Lung (tissue), 11 donors: ENCODE measurements at regions not wholly inside any gene's neighbourhood (a gene's known extent, or its start where the extent isn't known, plus 50 kb on each side); places are given as distances from the start of the nearest gene placed in this dataset.

ENCODE experiments used
- ATAC-seq: fragments of 200-7000 bp; cut with Tn5 transposase; one replicate; pipeline ENCODE4 v1.9.1; 2020; ENCODE audit warnings: moderate number of reproducible peaks; ENCODE audit not compliant: insufficient read depth, low FRiP score
- DNase-seq, 3 donors: peaks; one replicate each; pipeline ENCODE4 v3.0.0-alpha.2; 2013 to 2017
- H3K27ac ChIP-seq, 2 donors: one replicate each; pipeline ENCODE4 v1.5.1; 2013; ENCODE audit warnings: mild to moderate bottlenecking in 2 of 2, moderate library complexity in 2 of 2, control low read depth in 1 of 2, inconsistent platforms in 1 of 2, low read depth in 1 of 2, low read length in 1 of 2
- H3K27me3 ChIP-seq, 3 donors: one replicate each; pipeline ENCODE4 v1.5.1; 2013; ENCODE audit warnings: low read length in 2 of 3; ENCODE audit not compliant: control insufficient read depth in 3 of 3, insufficient read depth in 3 of 3
- H3K36me3 ChIP-seq, 4 donors: one replicate each; pipeline ENCODE4 v1.5.1; 2013; ENCODE audit warnings: low read length in 4 of 4, mild to moderate bottlenecking in 1 of 4, moderate library complexity in 1 of 4; ENCODE audit not compliant: control insufficient read depth in 4 of 4, insufficient read depth in 4 of 4
- H3K4me1 ChIP-seq, 5 donors: one replicate each; pipeline ENCODE4 v1.5.1; 2013; ENCODE audit warnings: low read length in 5 of 5, mild to moderate bottlenecking in 2 of 5, moderate library complexity in 1 of 5; ENCODE audit not compliant: control insufficient read depth in 5 of 5, insufficient read depth in 5 of 5
- H3K4me3 ChIP-seq: one replicate; pipeline ENCODE4 v1.5.1; 2013; ENCODE audit warnings: mild to moderate bottlenecking, control low read depth, moderate library complexity
- H3K9ac ChIP-seq, 2 donors: one replicate each; pipeline ENCODE4 v1.5.1; 2013; ENCODE audit warnings: low read length in 2 of 2, control low read depth in 1 of 2; ENCODE audit not compliant: insufficient read depth in 1 of 2
- H3K9me3 ChIP-seq, 4 donors: one replicate each; pipeline ENCODE4 v1.5.1; 2013; ENCODE audit warnings: low read length in 3 of 4, mild to moderate bottlenecking in 1 of 4, moderate library complexity in 1 of 4; ENCODE audit not compliant: control insufficient read depth in 4 of 4, insufficient read depth in 3 of 4
- CTCF ChIP-seq: IDR thresholded peaks from 2 replicates; pipeline ENCODE4 v1.5.1; 2012; ENCODE audit warnings: mild to moderate bottlenecking; ENCODE audit errors: control extremely low read depth, extremely low read depth
- WGBS, 2 donors: extraction: QIAGEN DNeasy Blood & Tissue Kit; methylation state at CpG; one replicate each; pipeline ENCODE4 v1.1.7; 2013; 5-methylcytosine and 5-hydroxymethylcytosine counted together
- donor health status: control.
- donor health status: control.
- donor health status: Bipolar disorder and iron deficiency.
- donor health status: healthy.
- donor health status: DM: yes; HTN: yes; CAD: no.

GRCh38 chr7:25926451-25926850 is 225.5 kb upstream of the NFE2L3 start:
- 73 to 76% methylated on average over 2 of the region's 2 CpGs for WGBS, 2 donors
- Histone ChIP-seq H3K4me3 (no peak overlapping the region), H3K9me3 (no peaks in the 10 kb centered on the region), H3K27me3 (peaks cover 0 to 4% (median 2%) of the 10 kb centered on the region in 3 donors), H3K9ac (no peak overlapping the region), H3K36me3 (no peaks in the 10 kb centered on the region), H3K27ac (no peak overlapping the region), H3K4me1 (no peaks in the 10 kb centered on the region)
- TF ChIP-seq CTCF, result no peak
- ATAC-seq, result no peak
- DNase-seq, result no peak

- H3K36me3 ChIP-seq, result no peaks in the 10 kb centered on the region
- H3K27ac ChIP-seq, result no peak overlapping the region
- H3K9me3 ChIP-seq, result no peaks in the 10 kb centered on the region
- H3K4me3 ChIP-seq, result no peak overlapping the region
- no peaks in the 10 kb centered on the region for H3K4me1 ChIP-seq
- 74 to 75% methylated on average over 7 of the region's 7 CpGs for WGBS, 2 donors
- TF ChIP-seq CTCF, result no peak
- H3K9ac ChIP-seq, result no peak overlapping the region
- ATAC-seq (no peak), DNase-seq (no peak)
- peaks cover 0 to 4% (median 2%) of the 10 kb centered on the region in 3 donors for H3K27me3 ChIP-seq
Observed at GRCh38 chr7:25926891-25927625, 224.9 kb upstream of the NFE2L3 start.

GRCh38 chr7:25927626-25927978 is 224.4 kb upstream of the NFE2L3 start:
- TF ChIP-seq CTCF, result no peak
- no peaks in the 10 kb centered on the region for H3K36me3 ChIP-seq
- H3K9me3 ChIP-seq, result no peaks in the 10 kb centered on the region
- DNase-seq, result no peak
- no peak overlapping the region for H3K9ac ChIP-seq
- H3K4me1 ChIP-seq, result no peaks in the 10 kb centered on the region
- H3K4me3 ChIP-seq, result no peak overlapping the region
- 95 to 98% methylated on average over 4 of the region's 4 CpGs for WGBS, 2 donors
- no peak overlapping the region for H3K27ac ChIP-seq
- peaks cover 0 to 4% (median 0%) of the 10 kb centered on the region in 3 donors for H3K27me3 ChIP-seq
- no peak for ATAC-seq
